Keratinocyte (primary cell): ENCODE measurements at regions not wholly inside any gene's neighbourhood (a gene's known extent, or its start where the extent isn't known, plus 50 kb on each side); places are given as distances from the start of the nearest gene placed in this dataset.

ENCODE experiments used
- EZH2 ChIP-seq: IDR thresholded peaks from one replicate; pipeline ENCODE4 v1.6.1; 2012; ENCODE audit warnings: inconsistent platforms, mild to moderate bottlenecking, low read length, moderate library complexity
- TF ChIP-seq, protein P1 (sequence below), 3 experiments: IDR thresholded peaks in 1 of 3; conservative IDR thresholded peaks in 1 of 3; optimal IDR thresholded peaks in 1 of 3; 2 replicates in 2 of 3; 3 replicates in 1 of 3; pipeline versions ENCODE3 to v1.5.1; 2011; ENCODE audit warnings: low read length in 3 of 3, mild to moderate bottlenecking in 3 of 3, moderate library complexity in 2 of 3, control low read depth in 1 of 3, inconsistent platforms in 1 of 3; ENCODE audit not compliant: insufficient read depth in 2 of 3; ENCODE audit errors: extremely low read depth in 1 of 3

DNA sequence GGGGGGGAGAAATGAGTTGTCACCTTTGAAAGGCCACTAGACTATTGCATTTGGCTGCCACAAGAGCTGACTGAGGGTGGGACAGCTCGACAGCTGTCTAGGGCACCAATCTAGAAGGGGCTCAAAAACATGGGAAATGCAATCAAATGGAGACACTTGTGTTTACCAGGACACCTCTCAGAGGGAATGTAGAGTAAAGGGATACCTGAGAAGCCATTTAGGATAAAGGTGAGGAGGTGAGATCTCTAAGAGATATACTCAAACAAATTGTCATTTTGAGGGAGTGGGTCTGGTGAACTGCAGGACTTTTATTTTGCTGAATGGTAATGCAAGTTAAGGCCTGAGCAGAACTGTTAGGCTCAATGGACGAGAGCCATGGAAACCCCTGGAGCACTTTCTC lies 159.8 kb downstream of the DDX1 start:
- TF ChIP-seq, protein P1, sequence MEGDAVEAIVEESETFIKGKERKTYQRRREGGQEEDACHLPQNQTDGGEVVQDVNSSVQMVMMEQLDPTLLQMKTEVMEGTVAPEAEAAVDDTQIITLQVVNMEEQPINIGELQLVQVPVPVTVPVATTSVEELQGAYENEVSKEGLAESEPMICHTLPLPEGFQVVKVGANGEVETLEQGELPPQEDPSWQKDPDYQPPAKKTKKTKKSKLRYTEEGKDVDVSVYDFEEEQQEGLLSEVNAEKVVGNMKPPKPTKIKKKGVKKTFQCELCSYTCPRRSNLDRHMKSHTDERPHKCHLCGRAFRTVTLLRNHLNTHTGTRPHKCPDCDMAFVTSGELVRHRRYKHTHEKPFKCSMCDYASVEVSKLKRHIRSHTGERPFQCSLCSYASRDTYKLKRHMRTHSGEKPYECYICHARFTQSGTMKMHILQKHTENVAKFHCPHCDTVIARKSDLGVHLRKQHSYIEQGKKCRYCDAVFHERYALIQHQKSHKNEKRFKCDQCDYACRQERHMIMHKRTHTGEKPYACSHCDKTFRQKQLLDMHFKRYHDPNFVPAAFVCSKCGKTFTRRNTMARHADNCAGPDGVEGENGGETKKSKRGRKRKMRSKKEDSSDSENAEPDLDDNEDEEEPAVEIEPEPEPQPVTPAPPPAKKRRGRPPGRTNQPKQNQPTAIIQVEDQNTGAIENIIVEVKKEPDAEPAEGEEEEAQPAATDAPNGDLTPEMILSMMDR (optimal IDR thresholded peaks at IDR 0.05 in 1 of 3, IDR thresholded peaks at IDR 0.05 in 1 of 3, conservative IDR thresholded peaks at IDR 0.05 in 1 of 3; ENCODE audit: extremely low read depth in 1 of 3, insufficient read depth in 2 of 3, low read length in 3 of 3) = no peak
- no peak for TF ChIP-seq EZH2
